ENCODE measurements at regions not wholly inside any gene's neighbourhood (a gene's known extent, or its start where the extent isn't known, plus 50 kb on each side); places are given as distances from the start of the nearest gene placed in this dataset.

- ChIA-PET CTCF (ENCODE audit: partially characterized antibody) (no interaction called here), POLR2A (ENCODE audit: partially characterized antibody) (no interaction called here)
- no peak overlapping the region for H3K14ac ChIP-seq (ENCODE audit: insufficient read length)
- no peaks in the 10 kb centered on the region for H3K23me2 ChIP-seq (ENCODE audit: low read depth, low read length)
- H2AK5ac ChIP-seq (ENCODE audit: low read depth, low read length) = no peak overlapping the region
- no peaks in the 10 kb centered on the region for H3K27me3 ChIP-seq (replicated peaks in 1 of 4; ENCODE audit: control insufficient read depth in 3 of 4, extremely low read depth in 1 of 4, insufficient read depth in 3 of 4, low read length in 3 of 4)
- no peak overlapping the region for H4K5ac ChIP-seq (ENCODE audit: insufficient read length, low read depth, low read length)
- H3K4ac ChIP-seq (replicated peaks; ENCODE audit: insufficient read length, low read depth, low read length) = no peak overlapping the region
- H3K79me2 ChIP-seq (ENCODE audit: control insufficient read depth in 1 of 2, insufficient read depth in 2 of 2, low read length in 2 of 2) = no peaks in the 10 kb centered on the region
- H3K4me2 ChIP-seq (ENCODE audit: insufficient read depth in 1 of 2, low read depth in 2 of 2, low read length in 2 of 2) = no peak overlapping the region
- no peak overlapping the region for H3K18ac ChIP-seq (ENCODE audit: extremely low read depth, low read length)
- H3K56ac ChIP-seq (replicated peaks; ENCODE audit: insufficient read length, low read depth, low read length) = no peak overlapping the region
- DNase-seq (ENCODE audit: low read depth in 1 of 2, low spot score in 2 of 2) (no peak), FAIRE-seq (no peak)
- H2BK20ac ChIP-seq (ENCODE audit: low read length) = no peak overlapping the region
- no peak overlapping the region for H3K4me3 ChIP-seq (ENCODE audit: extremely low read depth in 1 of 4, insufficient read depth in 2 of 4, low read depth in 3 of 4, low read length in 4 of 4)
- no peaks in the 10 kb centered on the region for H4K20me1 ChIP-seq (replicated peaks in 1 of 2; ENCODE audit: control insufficient read depth in 1 of 2, insufficient read depth in 2 of 2, low read length in 2 of 2)
- H3K4me1 ChIP-seq (replicated peaks in 1 of 4; ENCODE audit: control insufficient read depth in 3 of 4, insufficient read depth in 4 of 4, low read length in 3 of 4) = peaks cover 0 to 9% (median 6%) of the 10 kb centered on the region in 4 experiments; a peak in 4 of 7 replicates
- H2BK120ac ChIP-seq (replicated peaks; ENCODE audit: low read depth, low read length) = no peak overlapping the region
- no peak overlapping the region for H4K8ac ChIP-seq (ENCODE audit: extremely low read depth, insufficient read depth, low read length)
- WGBS, 2 experiments (ENCODE audit: extremely low coverage in 1 of 2, insufficient coverage in 1 of 2, insufficient read length in 1 of 2, insufficient replicate concordance in 2 of 2, low coverage in 1 of 2, low lambda C conversion rate in 2 of 2, missing lambda C conversion rate in 1 of 2) = 100% methylated on average over 1 of the region's 1 CpG; no CpG with 5 or more reads in 1 of the 2 experiments
- no peaks in the 10 kb centered on the region for H3K9me3 ChIP-seq (ENCODE audit: insufficient read depth in 2 of 2, low read depth in 1 of 2, low read length in 1 of 2)
- no peak overlapping the region for H3K9ac ChIP-seq (replicated peaks in 1 of 4; ENCODE audit: extremely low read depth in 1 of 4, low read depth in 3 of 4, low read length in 3 of 4)
- H3K36me3 ChIP-seq (ENCODE audit: control insufficient read depth in 2 of 4, insufficient read depth in 4 of 4, low read length in 3 of 4) = no peaks in the 10 kb centered on the region
- H4K91ac ChIP-seq (replicated peaks; ENCODE audit: insufficient read length, low read length) = no peak overlapping the region
- no peak overlapping the region for H2BK15ac ChIP-seq (ENCODE audit: low read length)
- H2BK12ac ChIP-seq (ENCODE audit: low read depth, low read length) = no peak overlapping the region
- no peak overlapping the region for H3K27ac ChIP-seq (ENCODE audit: low read depth, low read length)
- H3K23ac ChIP-seq (ENCODE audit: insufficient read length) = no peak overlapping the region
- H3K79me1 ChIP-seq (ENCODE audit: low read depth, low read length) = no peaks in the 10 kb centered on the region
- no peak overlapping the region for H2BK5ac ChIP-seq (ENCODE audit: low read depth, low read length)
- no peak overlapping the region for H2AFZ ChIP-seq (ENCODE audit: low read length)
- no peak for TF ChIP-seq CHD7 (IDR thresholded peaks at IDR 0.05; ENCODE audit: insufficient replicate concordance, low read length)
Observed at GRCh38 chr9:28653216-28653615, 1079.9 kb upstream of the C9orf72 start.
